ENCODE measurements at regions not wholly inside any gene's neighbourhood (a gene's known extent, or its start where the extent isn't known, plus 50 kb on each side); places are given as distances from the start of the nearest gene placed in this dataset.

- Histone ChIP-seq H3K9ac (ENCODE audit: low read length) (no peak overlapping the region), H4K20me1 (ENCODE audit: low read length) (no peaks in the 10 kb centered on the region), H3K4me3 (ENCODE audit: low read length) (no peak overlapping the region), H3K9me3 (ENCODE audit: low read length) (no peaks in the 10 kb centered on the region), H3K4me2 (ENCODE audit: low read length) (no peak overlapping the region), H3K4me1 (ENCODE audit: insufficient read depth, low read length) (no peaks in the 10 kb centered on the region), H3F3A (ENCODE audit: low read length, unreplicated experiment) (no peaks in the 10 kb centered on the region), H3K36me3 (ENCODE audit: low read depth, low read length) (no peaks in the 10 kb centered on the region), H2AFZ (ENCODE audit: low read length) (no peak overlapping the region), H3K9me2 (replicated peaks; ENCODE audit: low read length) (no peaks in the 10 kb centered on the region), H3K27ac (ENCODE audit: low read length) (no peak overlapping the region), H3K79me2 (ENCODE audit: low read length) (no peaks in the 10 kb centered on the region), H3K27me3 (ENCODE audit: low read length) (no peaks in the 10 kb centered on the region)
- CTCF ChIA-PET = no interaction called here
- POLR2A ChIA-PET (ENCODE audit: unreplicated experiment) = no interaction called here
- no peak for TF ChIP-seq EZH2phosphoT487 (IDR thresholded peaks at IDR 0.05; ENCODE audit: borderline replicate concordance, low read length)
- TF ChIP-seq CTCF (conservative IDR thresholded peaks at IDR 0.05; ENCODE audit: low read depth, low read length) = no peak
- no peak for TF ChIP-seq EZH2 (IDR thresholded peaks at IDR 0.05; ENCODE audit: low read length, unreplicated experiment)
- ATAC-seq (no peak), DNase-seq (no peak)
- intact Hi-C loops (cut with micrococcal nuclease) = no loop called here
- no TSS peak for BruUV-seq (replicated peaks)
These were observed 472.1 kb downstream of the DMRT2 start for GRCh38 chr9:1522219-1522767.

GRCh38 chr9:1528456-1528855 is 478.3 kb downstream of the DMRT2 start:
- DNase-seq (no peak), ATAC-seq (no peak)
- POLR2A ChIA-PET (ENCODE audit: unreplicated experiment) = no interaction called here
- Histone ChIP-seq H3K79me2 (ENCODE audit: low read length) (no peaks in the 10 kb centered on the region), H3K4me1 (ENCODE audit: insufficient read depth, low read length) (no peaks in the 10 kb centered on the region), H3F3A (ENCODE audit: low read length, unreplicated experiment) (no peaks in the 10 kb centered on the region), H2AFZ (ENCODE audit: low read length) (no peak overlapping the region), H3K27ac (ENCODE audit: low read length) (no peak overlapping the region), H4K20me1 (ENCODE audit: low read length) (no peaks in the 10 kb centered on the region), H3K9me3 (ENCODE audit: low read length) (no peaks in the 10 kb centered on the region), H3K4me3 (ENCODE audit: low read length) (no peak overlapping the region), H3K27me3 (ENCODE audit: low read length) (no peaks in the 10 kb centered on the region), H3K4me2 (ENCODE audit: low read length) (no peak overlapping the region), H3K9ac (ENCODE audit: low read length) (no peak overlapping the region), H3K9me2 (replicated peaks; ENCODE audit: low read length) (no peaks in the 10 kb centered on the region), H3K36me3 (ENCODE audit: low read depth, low read length) (no peaks in the 10 kb centered on the region)
- CTCF ChIA-PET = interaction anchor here (0.8 kb wide), 1 partner anchor 1401 kb away, joined by 3 read pairs; no protein-coding TSS in a partner anchor
- intact Hi-C loops (cut with micrococcal nuclease) = no loop called here
- BruUV-seq (replicated peaks) = no TSS peak
- no peak for TF ChIP-seq EZH2 (IDR thresholded peaks at IDR 0.05; ENCODE audit: low read length, unreplicated experiment)
- TF ChIP-seq EZH2phosphoT487 (IDR thresholded peaks at IDR 0.05; ENCODE audit: borderline replicate concordance, low read length) = no peak
- no peak for TF ChIP-seq CTCF (conservative IDR thresholded peaks at IDR 0.05; ENCODE audit: low read depth, low read length)

GRCh38 chr9:1530696-1531095 is 480.5 kb downstream of the DMRT2 start:
- CTCF ChIA-PET = no interaction called here

More at GRCh38 chr9:1530696-1531095, 480.5 kb downstream of the DMRT2 start:
- Histone ChIP-seq H3K4me3 (ENCODE audit: low read length) (no peak overlapping the region), H3K4me1 (ENCODE audit: insufficient read depth, low read length) (no peaks in the 10 kb centered on the region), H3K79me2 (ENCODE audit: low read length) (no peaks in the 10 kb centered on the region), H3K27ac (ENCODE audit: low read length) (no peak overlapping the region), H3K4me2 (ENCODE audit: low read length) (no peak overlapping the region), H3K36me3 (ENCODE audit: low read depth, low read length) (no peaks in the 10 kb centered on the region), H2AFZ (ENCODE audit: low read length) (no peak overlapping the region), H4K20me1 (ENCODE audit: low read length) (no peaks in the 10 kb centered on the region), H3K27me3 (ENCODE audit: low read length) (no peaks in the 10 kb centered on the region), H3F3A (ENCODE audit: low read length, unreplicated experiment) (no peaks in the 10 kb centered on the region), H3K9me3 (ENCODE audit: low read length) (no peaks in the 10 kb centered on the region), H3K9me2 (replicated peaks; ENCODE audit: low read length) (no peaks in the 10 kb centered on the region), H3K9ac (ENCODE audit: low read length) (no peak overlapping the region)
- POLR2A ChIA-PET (ENCODE audit: unreplicated experiment) = no interaction called here
- intact Hi-C loops (cut with micrococcal nuclease) = no loop called here
- TF ChIP-seq CTCF (conservative IDR thresholded peaks at IDR 0.05; ENCODE audit: low read depth, low read length) (no peak), EZH2 (IDR thresholded peaks at IDR 0.05; ENCODE audit: low read length, unreplicated experiment) (no peak), EZH2phosphoT487 (IDR thresholded peaks at IDR 0.05; ENCODE audit: borderline replicate concordance, low read length) (no peak)
- ATAC-seq (no peak), DNase-seq (no peak)
- BruUV-seq (replicated peaks) = no TSS peak
